SK-N-MC (cell line): ENCODE measurements at regions not wholly inside any gene's neighbourhood (a gene's known extent, or its start where the extent isn't known, plus 50 kb on each side); places are given as distances from the start of the nearest gene placed in this dataset.

Experiments
- EZH2 ChIP-seq: fragments of 200-600 bp; sonication (generic); IDR thresholded peaks from one replicate; pipeline ENCODE4 v1.6.1; 2017; ENCODE audit warnings: antibody characterized with exemption
- POLR2AphosphoS5 ChIP-seq: IDR thresholded peaks from 2 replicates; pipeline ENCODE4 v1.6.1; 2012; ENCODE audit warnings: mild to moderate bottlenecking, low read depth, low read length, borderline replicate concordance

DNA sequence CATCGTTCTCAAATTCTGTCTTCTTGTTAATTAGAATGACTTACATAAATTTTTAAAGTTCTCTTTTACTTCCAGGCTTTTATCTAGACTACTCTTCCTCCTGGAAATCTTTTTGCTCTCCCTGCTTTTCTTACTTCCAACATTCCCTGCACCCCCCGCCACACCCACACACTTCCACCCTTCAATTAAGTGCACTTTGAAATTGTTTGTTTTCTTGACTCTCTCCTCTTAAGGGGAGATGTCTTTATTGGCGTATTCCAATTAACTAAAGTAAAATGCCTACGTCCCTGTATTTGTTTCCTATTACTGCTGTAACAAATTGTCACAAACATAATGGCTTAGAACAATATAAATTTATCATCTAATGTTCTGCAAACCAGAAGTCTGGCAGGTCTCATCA, 125.2 kb upstream of the KRR1 start:
- no peak for TF ChIP-seq POLR2AphosphoS5
- TF ChIP-seq EZH2: no peak
